PFSK-1 (cell line): ENCODE measurements at regions not wholly inside any gene's neighbourhood (a gene's known extent, or its start where the extent isn't known, plus 50 kb on each side); places are given as distances from the start of the nearest gene placed in this dataset.

ENCODE experiments used
- FOXP2 ChIP-seq: optimal IDR thresholded peaks from 2 replicates; pipeline ENCODE3; 2011; ENCODE audit warnings: borderline replicate concordance, control low read depth, inconsistent platforms; ENCODE audit not compliant: insufficient read depth; ENCODE audit errors: extremely low read length, extremely low read depth
- SIN3A ChIP-seq: IDR thresholded peaks from 2 replicates; pipeline ENCODE4 v1.6.1; 2012; ENCODE audit warnings: mild to moderate bottlenecking, low read length, moderate library complexity, borderline replicate concordance; ENCODE audit not compliant: insufficient read depth
- TF ChIP-seq, protein P1 (sequence below), 2 experiments: IDR thresholded peaks; 2 replicates each; pipeline versions ENCODE4 v1.6.1 to v1.8.0; 2011 to 2012; ENCODE audit warnings: low read depth in 2 of 2, low read length in 2 of 2, control low read depth in 1 of 2, inconsistent platforms in 1 of 2, mild to moderate bottlenecking in 1 of 2, moderate library complexity in 1 of 2; ENCODE audit not compliant: insufficient read depth in 1 of 2

DNA sequence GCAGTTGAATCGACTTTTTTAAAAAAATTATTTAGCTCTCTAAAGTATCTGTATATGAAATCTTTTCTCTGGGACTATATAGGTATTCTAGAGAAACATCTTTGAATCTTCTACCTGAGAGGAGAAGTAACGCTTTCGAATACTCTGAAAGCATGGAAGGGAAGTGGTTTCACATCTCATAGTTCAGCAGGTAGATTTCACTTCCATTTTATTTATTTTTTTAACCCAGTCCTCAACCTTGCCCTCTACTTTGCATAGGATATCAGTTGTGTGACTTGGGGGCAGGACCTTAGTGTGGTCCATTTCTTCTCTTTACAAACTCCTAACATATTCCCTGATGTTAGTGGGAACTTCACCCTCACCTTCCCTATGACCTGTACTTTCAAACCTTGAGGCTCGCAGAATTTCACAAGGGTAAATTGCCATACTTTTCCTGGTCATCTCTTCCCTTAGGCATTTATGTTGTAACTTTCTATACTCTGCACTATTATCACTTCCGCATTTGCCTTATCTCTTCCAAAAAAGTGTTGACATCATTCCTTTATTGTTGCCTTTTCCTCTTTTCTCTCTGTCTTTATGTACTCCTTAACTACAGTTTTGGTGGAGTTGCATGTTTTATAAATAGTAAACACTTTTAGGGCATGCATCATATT lies 1208.5 kb upstream of the ADGRL4 start:
- TF ChIP-seq, protein P1, sequence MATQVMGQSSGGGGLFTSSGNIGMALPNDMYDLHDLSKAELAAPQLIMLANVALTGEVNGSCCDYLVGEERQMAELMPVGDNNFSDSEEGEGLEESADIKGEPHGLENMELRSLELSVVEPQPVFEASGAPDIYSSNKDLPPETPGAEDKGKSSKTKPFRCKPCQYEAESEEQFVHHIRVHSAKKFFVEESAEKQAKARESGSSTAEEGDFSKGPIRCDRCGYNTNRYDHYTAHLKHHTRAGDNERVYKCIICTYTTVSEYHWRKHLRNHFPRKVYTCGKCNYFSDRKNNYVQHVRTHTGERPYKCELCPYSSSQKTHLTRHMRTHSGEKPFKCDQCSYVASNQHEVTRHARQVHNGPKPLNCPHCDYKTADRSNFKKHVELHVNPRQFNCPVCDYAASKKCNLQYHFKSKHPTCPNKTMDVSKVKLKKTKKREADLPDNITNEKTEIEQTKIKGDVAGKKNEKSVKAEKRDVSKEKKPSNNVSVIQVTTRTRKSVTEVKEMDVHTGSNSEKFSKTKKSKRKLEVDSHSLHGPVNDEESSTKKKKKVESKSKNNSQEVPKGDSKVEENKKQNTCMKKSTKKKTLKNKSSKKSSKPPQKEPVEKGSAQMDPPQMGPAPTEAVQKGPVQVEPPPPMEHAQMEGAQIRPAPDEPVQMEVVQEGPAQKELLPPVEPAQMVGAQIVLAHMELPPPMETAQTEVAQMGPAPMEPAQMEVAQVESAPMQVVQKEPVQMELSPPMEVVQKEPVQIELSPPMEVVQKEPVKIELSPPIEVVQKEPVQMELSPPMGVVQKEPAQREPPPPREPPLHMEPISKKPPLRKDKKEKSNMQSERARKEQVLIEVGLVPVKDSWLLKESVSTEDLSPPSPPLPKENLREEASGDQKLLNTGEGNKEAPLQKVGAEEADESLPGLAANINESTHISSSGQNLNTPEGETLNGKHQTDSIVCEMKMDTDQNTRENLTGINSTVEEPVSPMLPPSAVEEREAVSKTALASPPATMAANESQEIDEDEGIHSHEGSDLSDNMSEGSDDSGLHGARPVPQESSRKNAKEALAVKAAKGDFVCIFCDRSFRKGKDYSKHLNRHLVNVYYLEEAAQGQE (IDR thresholded peaks at IDR 0.05; ENCODE audit: insufficient read depth in 1 of 2, low read depth in 2 of 2, low read length in 2 of 2) = no peak
- no peak for TF ChIP-seq FOXP2
- TF ChIP-seq SIN3A = no peak
